RWPE1 (cell line): ENCODE measurements at regions not wholly inside any gene's neighbourhood (a gene's known extent, or its start where the extent isn't known, plus 50 kb on each side); places are given as distances from the start of the nearest gene placed in this dataset.
"Not testable (repeated sequence)": the region's sequence is repeated elsewhere in the genome, so short reads cannot be mapped to it uniquely, and the experiment has no call there.

Experiments used
- CTCF ChIA-PET: fragments of 350-600 bp; sonication (Branson Sonifier 250); formaldehyde crosslinking; extraction: SDS; loops from one replicate; lab custom pipeline; 2021; lab: Yijun Ruan, JAX
- POLR2A ChIA-PET: fragments of 400-600 bp; formaldehyde crosslinking; extraction: SDS; loops from one replicate; lab custom pipeline; 2020; ENCODE audit warnings: antibody characterized with exemption; ENCODE audit not compliant: low non-redundant PET; lab: Yijun Ruan, JAX
- DNase-seq: peaks from one replicate; pipeline ENCODE4 v3.0.0; 2012; ENCODE audit warnings: low spot score
- H3K27ac ChIP-seq: fragments of 450-650 bp; 2 replicates; pipeline ENCODE4 v1.5.1; 2017
- CTCF ChIP-seq: fragments of 450-650 bp; conservative IDR thresholded peaks from 2 replicates; pipeline ENCODE4 v1.5.1; 2017; ENCODE audit warnings: low read depth, mild to moderate bottlenecking

DNA sequence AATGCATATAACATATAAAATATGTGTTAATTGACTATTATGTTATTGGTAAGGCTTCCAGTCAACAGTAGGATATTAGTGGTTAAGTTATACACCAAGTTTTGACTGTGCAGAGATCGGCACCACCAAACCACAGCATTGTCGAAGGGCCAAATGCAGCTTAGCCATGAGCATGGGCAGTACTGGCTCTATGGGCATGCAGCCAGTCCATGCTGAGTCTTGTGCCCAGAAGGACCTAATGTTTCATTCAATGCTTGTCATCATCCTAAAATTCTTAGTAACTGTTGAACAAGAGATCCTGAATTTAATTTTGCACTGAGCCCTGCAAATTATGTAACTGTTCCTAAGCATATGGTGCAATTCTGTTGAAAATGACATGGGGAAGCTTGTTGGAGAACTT lies 233.4 kb upstream of the HS3ST3A1 start:
- no peak for TF ChIP-seq CTCF
- CTCF ChIA-PET, result interaction anchor here (0.6 kb wide), 1 partner anchor 943 kb away, joined by 3 read pairs; no protein-coding TSS in a partner anchor
- no peak for DNase-seq
- H3K27ac ChIP-seq, result no peak overlapping the region
- POLR2A ChIA-PET, result no interaction called here

- DNase-seq, result no peak
- CTCF ChIA-PET, result no interaction called here
- no peak overlapping the region for H3K27ac ChIP-seq
- POLR2A ChIA-PET, result no interaction called here
- TF ChIP-seq CTCF, result no peak
Observed at GRCh38 chr17:13837417-13837816, 231.9 kb upstream of the COX10 start.

GRCh38 chr17:13840254-13840653 lies 229.1 kb upstream of the COX10 start:
- CTCF ChIA-PET, result no interaction called here
- H3K27ac ChIP-seq, result no peak overlapping the region
- POLR2A ChIA-PET, result interaction anchor here (0.6 kb wide), 1 partner anchor 23 kb away, joined by 3 read pairs; no protein-coding TSS in a partner anchor
- no peak for TF ChIP-seq CTCF
- DNase-seq, result no peak

- no peak for TF ChIP-seq CTCF
- H3K27ac ChIP-seq, result no peak overlapping the region
- no peak for DNase-seq
- ChIA-PET POLR2A (no interaction called here), CTCF (no interaction called here)
Observed at GRCh38 chr17:13843862-13844635, 225.3 kb upstream of the COX10 start.

- POLR2A ChIA-PET, result no interaction called here
- CTCF ChIA-PET, result no interaction called here
- no peak for TF ChIP-seq CTCF
- no peak overlapping the region for H3K27ac ChIP-seq
- DNase-seq, result no peak
Observed at GRCh38 chr17:13851889-13852288, 217.4 kb upstream of the COX10 start.

DNA sequence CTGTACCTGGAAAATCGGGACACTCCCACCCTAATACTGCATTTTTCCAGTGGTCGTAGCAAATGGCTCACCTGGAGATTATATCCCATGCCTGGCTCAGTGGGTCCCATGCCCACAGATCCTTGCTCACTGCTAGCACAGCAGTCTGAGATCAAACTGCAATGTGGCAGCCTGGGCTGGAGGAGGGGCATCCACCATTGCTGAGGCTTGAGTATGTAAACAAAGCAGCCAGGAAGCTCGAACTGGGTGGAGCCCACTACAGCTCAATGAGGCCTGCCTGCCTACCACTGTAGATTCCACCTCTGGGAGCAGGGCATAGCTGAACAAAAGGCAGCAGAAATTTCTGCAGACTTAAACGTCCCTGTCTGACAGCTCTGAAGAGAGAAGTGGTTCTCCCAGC lies 213.6 kb upstream of the COX10 start:
- POLR2A ChIA-PET, CTCF ChIA-PET, H3K27ac ChIP-seq, DNase-seq: not testable (repeated sequence)

- no peak for TF ChIP-seq CTCF
- CTCF ChIA-PET, result interaction anchor here (0.5 kb wide), 1 partner anchor 443 kb away, joined by 3 read pairs; no protein-coding TSS in a partner anchor
- no peak for DNase-seq
- no peak overlapping the region for H3K27ac ChIP-seq
- POLR2A ChIA-PET, result no interaction called here
Observed at GRCh38 chr17:13862346-13862745, 207.0 kb upstream of the COX10 start.
